Dermis blood vessel endothelial cell (primary cell): ENCODE measurements at regions not wholly inside any gene's neighbourhood (a gene's known extent, or its start where the extent isn't known, plus 50 kb on each side); places are given as distances from the start of the nearest gene placed in this dataset.

ENCODE experiments used
- DNase-seq: peaks from one replicate; pipeline ENCODE4 v3.0.0; 2010

GRCh38 chr2:8477552-8478470 lies 204.0 kb upstream of the ID2 start:
- DNase-seq: no peak

- no peak for DNase-seq
These were observed 203.4 kb upstream of the ID2 start for GRCh38 chr2:8478471-8478793.

- DNase-seq: no peak
These were observed 202.6 kb upstream of the ID2 start for GRCh38 chr2:8479298-8479697.

- no peak for DNase-seq
These were observed 200.9 kb upstream of the ID2 start for GRCh38 chr2:8480915-8481314.

GRCh38 chr2:8481463-8482009 lies 200.3 kb upstream of the ID2 start:
- no peak for DNase-seq

GRCh38 chr2:8482432-8482831 lies 199.4 kb upstream of the ID2 start:
- no peak for DNase-seq

GRCh38 chr2:8484502-8485283 lies 197.2 kb upstream of the ID2 start:
- no peak for DNase-seq

- DNase-seq: no peak
These were observed 196.1 kb upstream of the ID2 start for GRCh38 chr2:8485736-8486135.

- DNase-seq: no peak
These were observed 195.7 kb upstream of the ID2 start for GRCh38 chr2:8486141-8486540.

GRCh38 chr2:8487461-8487932 lies 194.4 kb upstream of the ID2 start:
- no peak for DNase-seq

- no peak for DNase-seq
These were observed 193.7 kb upstream of the ID2 start for GRCh38 chr2:8488001-8488738.

GRCh38 chr2:8489221-8489620 lies 192.6 kb upstream of the ID2 start:
- no peak for DNase-seq

- DNase-seq: no peak
These were observed 192.1 kb upstream of the ID2 start for GRCh38 chr2:8489751-8490150.

- DNase-seq: no peak
These were observed 191.6 kb upstream of the ID2 start for GRCh38 chr2:8490166-8490721.

GRCh38 chr2:8491296-8492027 lies 190.4 kb upstream of the ID2 start:
- DNase-seq: no peak

- DNase-seq: no peak
These were observed 187.7 kb upstream of the ID2 start for GRCh38 chr2:8494151-8494550.

- no peak for DNase-seq
These were observed 187.3 kb upstream of the ID2 start for GRCh38 chr2:8494589-8494988.

- DNase-seq: no peak
These were observed 186.5 kb upstream of the ID2 start for GRCh38 chr2:8495189-8495989.

- DNase-seq: no peak
These were observed 185.8 kb upstream of the ID2 start for GRCh38 chr2:8496079-8496478.

GRCh38 chr2:8496617-8497016 lies 185.2 kb upstream of the ID2 start:
- DNase-seq: no peak

GRCh38 chr2:8498994-8499393 lies 182.9 kb upstream of the ID2 start:
- no peak for DNase-seq
